ENCODE measurements at regions not wholly inside any gene's neighbourhood (a gene's known extent, or its start where the extent isn't known, plus 50 kb on each side); places are given as distances from the start of the nearest gene placed in this dataset.
A peak's percentile ranks its signal among the peaks of the same experiment; 100 is the strongest.

GRCh38 chr9:13588151-13589033, 308.9 kb upstream of the MPDZ start:
- Histone ChIP-seq H3K27me3 (no peaks in the 10 kb centered on the region), H3K4me3 (no peak overlapping the region), H3K36me3 (no peaks in the 10 kb centered on the region), H3K4me1 (peaks cover 2 to 30% (median 9%) of the 10 kb centered on the region in 3 donors), H3K9me3 (no peaks in the 10 kb centered on the region), H3K27ac (peak overlapping the region in 2 of 4 donors; percentile 10 to 27)
- WGBS, 2 donors (ENCODE audit: low coverage in 1 of 2), result 26 to 38% methylated on average over 3 to 5 of the region's 6 CpGs
- TF ChIP-seq POLR2A (IDR thresholded peaks at IDR 0.05) (no peak), EP300 (IDR thresholded peaks at IDR 0.05) (no peak), POLR2AphosphoS5 (IDR thresholded peaks at IDR 0.05) (no peak), CTCF (IDR thresholded peaks at IDR 0.05) (no peak)
- peak; percentile 21 for ATAC-seq

DNA sequence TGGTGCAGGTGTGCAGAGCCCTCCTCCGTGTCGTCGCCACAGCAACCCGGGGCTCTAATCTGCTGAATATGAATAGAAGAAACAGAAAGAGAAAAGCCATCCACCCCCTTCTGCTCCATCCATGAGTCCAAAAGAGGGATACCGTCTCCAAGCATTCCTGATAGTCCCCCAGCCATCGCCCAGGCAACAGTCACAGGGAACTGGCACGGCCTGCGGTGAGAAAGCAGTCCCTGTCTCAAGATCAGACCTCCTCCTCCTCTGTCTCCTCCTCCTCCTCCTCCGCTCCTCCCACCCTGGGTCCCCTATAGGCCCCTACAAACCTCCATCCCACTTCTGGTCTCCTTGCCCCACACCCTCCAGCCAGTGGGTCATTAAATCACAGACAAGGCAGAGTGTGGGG, 308.1 kb upstream of the MPDZ start:
- Histone ChIP-seq H3K4me3 (no peak overlapping the region), H3K36me3 (no peaks in the 10 kb centered on the region), H3K27ac (peak overlapping the region in 1 of 4 donors; percentile 42), H3K4me1 (peaks cover 2 to 30% (median 9%) of the 10 kb centered on the region in 3 donors), H3K9me3 (no peaks in the 10 kb centered on the region), H3K27me3 (no peaks in the 10 kb centered on the region)
- 45 to 83% methylated on average over 2 to 5 of the region's 9 CpGs for WGBS, 2 donors (ENCODE audit: low coverage in 1 of 2)
- TF ChIP-seq CTCF (IDR thresholded peaks at IDR 0.05) (no peak), POLR2A (IDR thresholded peaks at IDR 0.05) (no peak), POLR2AphosphoS5 (IDR thresholded peaks at IDR 0.05) (no peak), EP300 (IDR thresholded peaks at IDR 0.05) (no peak)
- ATAC-seq, result no peak

DNA sequence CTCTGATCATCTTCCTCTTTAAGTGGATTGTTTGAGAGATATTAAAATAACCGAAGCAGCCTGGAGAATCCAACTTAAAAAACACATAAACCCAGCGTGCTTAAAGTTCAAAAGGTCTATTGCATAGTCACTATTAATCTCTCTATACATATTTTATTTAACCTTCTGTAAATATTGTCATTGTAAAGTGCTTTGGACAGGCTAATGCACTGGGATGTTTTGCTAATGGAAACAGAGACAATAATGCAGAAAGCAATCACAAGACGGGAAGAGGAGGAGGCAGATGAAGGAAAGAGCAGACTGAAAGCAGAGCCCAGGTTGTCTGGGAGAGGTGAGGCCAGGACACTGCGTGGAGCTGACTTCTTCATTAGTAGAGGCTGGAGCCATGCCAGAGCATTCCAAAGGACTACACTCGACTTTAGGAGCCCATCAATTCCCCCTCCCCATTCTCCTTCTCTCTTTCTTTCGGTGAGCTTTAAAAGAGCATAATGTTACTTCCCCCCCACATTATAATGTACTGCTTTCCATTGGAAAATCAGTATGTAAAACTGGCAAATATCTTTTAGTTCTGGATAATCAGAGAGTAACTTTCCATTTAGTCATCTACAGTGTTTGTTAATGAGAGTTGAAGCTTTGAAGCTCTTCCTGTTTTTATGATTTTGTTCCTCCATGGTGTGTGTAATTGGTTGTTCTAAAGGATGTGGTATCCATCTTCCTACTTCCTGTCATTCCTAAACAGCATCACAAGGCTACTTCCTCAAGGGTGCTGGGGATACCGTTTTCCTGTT, 307.3 kb upstream of the MPDZ start:
- Histone ChIP-seq H3K4me1 (peaks cover 2 to 30% (median 9%) of the 10 kb centered on the region in 3 donors), H3K36me3 (no peaks in the 10 kb centered on the region), H3K27ac (peak overlapping the region in 2 of 4 donors; percentile 35 to 39), H3K4me3 (no peak overlapping the region), H3K27me3 (no peaks in the 10 kb centered on the region), H3K9me3 (no peaks in the 10 kb centered on the region)
- no peak for ATAC-seq
- WGBS, 2 donors (ENCODE audit: low coverage in 1 of 2), result 21 to 22% methylated on average over 7 of the region's 7 CpGs
- TF ChIP-seq POLR2AphosphoS5 (IDR thresholded peaks at IDR 0.05), result no peak
- no peak for TF ChIP-seq CTCF (IDR thresholded peaks at IDR 0.05)
- TF ChIP-seq EP300 (IDR thresholded peaks at IDR 0.05), result no peak
- no peak for TF ChIP-seq POLR2A (IDR thresholded peaks at IDR 0.05)

DNA sequence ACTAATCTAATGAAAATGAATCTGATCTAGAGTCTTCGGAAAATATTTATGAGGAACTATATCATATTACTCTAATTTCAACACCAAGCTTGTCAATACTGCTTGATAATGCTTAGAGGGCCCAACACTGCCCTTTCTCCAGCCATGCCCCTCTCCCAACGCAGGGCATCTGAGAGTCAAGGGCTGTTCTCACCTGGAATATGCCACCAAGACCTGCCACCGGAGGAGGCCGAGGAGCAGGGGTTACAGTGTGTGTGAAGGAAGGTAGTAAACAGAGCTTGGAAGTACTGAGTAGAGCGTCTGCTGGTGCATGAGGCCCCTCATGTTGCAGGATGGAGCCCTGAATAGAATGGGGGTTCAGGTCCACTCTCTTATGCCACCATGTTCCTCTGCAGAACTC, 301.3 kb upstream of the MPDZ start:
- Histone ChIP-seq H3K9me3 (no peaks in the 10 kb centered on the region), H3K4me1 (no peaks in the 10 kb centered on the region), H3K36me3 (no peaks in the 10 kb centered on the region), H3K4me3 (no peak overlapping the region), H3K27ac (no peak overlapping the region), H3K27me3 (no peaks in the 10 kb centered on the region)
- WGBS, 2 donors (ENCODE audit: low coverage in 1 of 2), result 90 to 97% methylated on average over 3 to 5 of the region's 5 CpGs
- no peak for TF ChIP-seq EP300 (IDR thresholded peaks at IDR 0.05)
- no peak for ATAC-seq

DNA sequence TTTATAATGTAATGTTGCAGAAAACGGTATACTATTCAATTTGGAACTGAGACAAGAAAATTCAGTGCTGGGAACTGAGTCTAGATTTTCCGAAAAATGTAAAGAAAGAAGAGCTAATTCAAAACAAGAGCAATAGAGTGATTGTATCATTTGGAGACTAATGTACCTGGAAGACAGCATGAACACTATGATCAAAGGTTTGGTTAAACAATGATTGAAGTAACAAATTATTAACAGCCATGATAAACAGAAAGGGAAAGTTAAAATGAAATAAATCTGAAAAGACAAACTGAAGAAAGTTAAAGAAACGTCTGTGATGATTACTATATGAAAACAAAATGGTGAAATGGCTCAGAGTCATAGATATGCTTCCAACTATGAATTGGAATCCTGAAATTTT, 300.6 kb upstream of the MPDZ start:
- no peak overlapping the region for H3K4me3 ChIP-seq
- no peak overlapping the region for H3K27ac ChIP-seq
- ATAC-seq, result no peak
- TF ChIP-seq POLR2A (IDR thresholded peaks at IDR 0.05) (no peak), POLR2AphosphoS5 (IDR thresholded peaks at IDR 0.05) (no peak), EP300 (IDR thresholded peaks at IDR 0.05) (no peak), CTCF (IDR thresholded peaks at IDR 0.05) (no peak)
- no peaks in the 10 kb centered on the region for H3K4me1 ChIP-seq
- no peaks in the 10 kb centered on the region for H3K27me3 ChIP-seq
- no peaks in the 10 kb centered on the region for H3K9me3 ChIP-seq
- WGBS, 2 donors (ENCODE audit: low coverage in 1 of 2), result 69 to 70% methylated on average over 3 of the region's 3 CpGs
- H3K36me3 ChIP-seq, result no peaks in the 10 kb centered on the region

Measured in gastroesophageal sphincter (tissue), 4 donors.